Hepatocyte (in vitro differentiated cells): ENCODE measurements at regions not wholly inside any gene's neighbourhood (a gene's known extent, or its start where the extent isn't known, plus 50 kb on each side); places are given as distances from the start of the nearest gene placed in this dataset.

Source experiments
- EZH2phosphoT487 ChIP-seq: fragments of 200-600 bp; sonication (generic); IDR thresholded peaks from one replicate; pipeline ENCODE4 v1.6.1; 2018; ENCODE audit warnings: antibody characterized with exemption, mild to moderate bottlenecking, low read depth, moderate library complexity; ENCODE audit not compliant: unreplicated experiment, severe bottlenecking
- TF ChIP-seq, protein P1 (sequence below): fragments of 200-600 bp; sonication (generic); IDR thresholded peaks from 2 replicates; pipeline ENCODE4 v1.5.1; 2016; ENCODE audit warnings: antibody characterized with exemption, mild to moderate bottlenecking; ENCODE audit not compliant: poor library complexity

GRCh38 chr5:39906146-39906545 lies 481.4 kb upstream of the DAB2 start:
- TF ChIP-seq, protein P1, sequence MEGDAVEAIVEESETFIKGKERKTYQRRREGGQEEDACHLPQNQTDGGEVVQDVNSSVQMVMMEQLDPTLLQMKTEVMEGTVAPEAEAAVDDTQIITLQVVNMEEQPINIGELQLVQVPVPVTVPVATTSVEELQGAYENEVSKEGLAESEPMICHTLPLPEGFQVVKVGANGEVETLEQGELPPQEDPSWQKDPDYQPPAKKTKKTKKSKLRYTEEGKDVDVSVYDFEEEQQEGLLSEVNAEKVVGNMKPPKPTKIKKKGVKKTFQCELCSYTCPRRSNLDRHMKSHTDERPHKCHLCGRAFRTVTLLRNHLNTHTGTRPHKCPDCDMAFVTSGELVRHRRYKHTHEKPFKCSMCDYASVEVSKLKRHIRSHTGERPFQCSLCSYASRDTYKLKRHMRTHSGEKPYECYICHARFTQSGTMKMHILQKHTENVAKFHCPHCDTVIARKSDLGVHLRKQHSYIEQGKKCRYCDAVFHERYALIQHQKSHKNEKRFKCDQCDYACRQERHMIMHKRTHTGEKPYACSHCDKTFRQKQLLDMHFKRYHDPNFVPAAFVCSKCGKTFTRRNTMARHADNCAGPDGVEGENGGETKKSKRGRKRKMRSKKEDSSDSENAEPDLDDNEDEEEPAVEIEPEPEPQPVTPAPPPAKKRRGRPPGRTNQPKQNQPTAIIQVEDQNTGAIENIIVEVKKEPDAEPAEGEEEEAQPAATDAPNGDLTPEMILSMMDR: no peak
- no peak for TF ChIP-seq EZH2phosphoT487
